Endodermal cell (in vitro differentiated cells): ENCODE measurements at regions not wholly inside any gene's neighbourhood (a gene's known extent, or its start where the extent isn't known, plus 50 kb on each side); places are given as distances from the start of the nearest gene placed in this dataset.
"Not testable (repeated sequence)": the region's sequence is repeated elsewhere in the genome, so short reads cannot be mapped to it uniquely, and the experiment has no call there.

Source experiments
- DNase-seq: peaks from one replicate; pipeline ENCODE4 v3.0.0-alpha.2; 2017
- H3K27ac ChIP-seq: 2 replicates; pipeline ENCODE4 v1.5.1; 2013; ENCODE audit warnings: mild to moderate bottlenecking, low read depth, low read length, moderate library complexity
- H3K27me3 ChIP-seq: 2 replicates; pipeline ENCODE4 v1.6.1; 2013; ENCODE audit warnings: mild to moderate bottlenecking, low read length, moderate library complexity; ENCODE audit not compliant: insufficient read depth, control insufficient read depth, poor library complexity, severe bottlenecking
- H3K36me3 ChIP-seq: 2 replicates; pipeline ENCODE4 v1.7.0; 2013; ENCODE audit warnings: mild to moderate bottlenecking, low read length, moderate library complexity; ENCODE audit not compliant: control insufficient read depth, insufficient read depth
- H3K4me1 ChIP-seq: one replicate; pipeline ENCODE4 v1.7.0; 2013; ENCODE audit warnings: low read length; ENCODE audit not compliant: control insufficient read depth, insufficient read depth
- H3K4me3 ChIP-seq: 2 replicates; pipeline ENCODE4 v1.5.1; 2013; ENCODE audit warnings: mild to moderate bottlenecking, low read length, moderate library complexity
- H3K9ac ChIP-seq: 2 replicates; pipeline ENCODE4 v1.6.1; 2013; ENCODE audit warnings: mild to moderate bottlenecking, low read length, moderate library complexity; ENCODE audit not compliant: poor library complexity, severe bottlenecking; ENCODE audit errors: extremely low read depth
- H3K9me3 ChIP-seq: 2 replicates; pipeline ENCODE4 v1.6.1; 2013; ENCODE audit warnings: mild to moderate bottlenecking, low read length, moderate library complexity; ENCODE audit not compliant: control insufficient read depth
- H3K27ac Mint-ChIP-seq: 2 replicates; pipeline ENCODE4 v1.8.0; 2020; ENCODE audit warnings: mixed read lengths
- H3K27me3 Mint-ChIP-seq: 2 replicates; pipeline ENCODE4 v1.8.0; 2021; ENCODE audit warnings: mild to moderate bottlenecking, mixed read lengths; ENCODE audit not compliant: insufficient read depth
- H3K36me3 Mint-ChIP-seq: 2 replicates; pipeline ENCODE4 v1.8.0; 2020; ENCODE audit warnings: low read depth, mixed read lengths
- H3K4me1 Mint-ChIP-seq: 2 replicates; pipeline ENCODE4 v1.8.0; 2020; ENCODE audit warnings: mixed read lengths
- H3K4me3 Mint-ChIP-seq: 2 replicates; pipeline ENCODE4 v1.8.0; 2020; ENCODE audit warnings: mild to moderate bottlenecking, moderate library complexity, mixed read lengths
- H3K9me3 Mint-ChIP-seq: 2 replicates; pipeline ENCODE4 v1.8.0; 2020; ENCODE audit warnings: mild to moderate bottlenecking, mixed read lengths
- CTCF ChIP-seq: fragments of 200-600 bp; sonication (generic); conservative IDR thresholded peaks from 2 replicates; pipeline ENCODE4 v1.5.0; 2021; ENCODE audit warnings: antibody characterized with exemption, mild to moderate bottlenecking
- WGBS, 2 experiments: methylation state at CpG; one replicate each; pipeline versions ENCODE4 v1.1.5 to v1.1.7; 2013; ENCODE audit warnings: missing lambda C conversion rate in 2 of 2, mixed read lengths in 1 of 2; ENCODE audit not compliant: insufficient coverage in 1 of 2, insufficient read length in 1 of 2; 5-methylcytosine and 5-hydroxymethylcytosine counted together

GRCh38 chr5:67547682-67548081, 351.1 kb upstream of the CD180 start:
- 91 to 100% methylated on average over 1 of the region's 1 CpG for WGBS, 2 experiments
- H3K27me3 Mint-ChIP-seq, result no peaks in the 10 kb centered on the region
- H3K4me1 Mint-ChIP-seq, result no peaks in the 10 kb centered on the region
- H3K36me3 Mint-ChIP-seq, result no peaks in the 10 kb centered on the region
- Histone ChIP-seq H3K9me3 (no peaks in the 10 kb centered on the region), H3K9ac (no peak overlapping the region), H3K27ac (no peak overlapping the region), H3K36me3 (no peaks in the 10 kb centered on the region), H3K27me3 (no peaks in the 10 kb centered on the region), H3K4me1 (no peaks in the 10 kb centered on the region), H3K4me3 (no peak overlapping the region)
- no peaks in the 10 kb centered on the region for H3K9me3 Mint-ChIP-seq
- H3K27ac Mint-ChIP-seq, result no peak overlapping the region
- TF ChIP-seq CTCF, result no peak
- DNase-seq, result no peak
- H3K4me3 Mint-ChIP-seq, result no peak overlapping the region

- H3K27me3 ChIP-seq, H3K4me3 Mint-ChIP-seq, H3K27ac Mint-ChIP-seq, H3K9ac ChIP-seq, H3K27ac ChIP-seq, H3K4me3 ChIP-seq, H3K4me1 ChIP-seq, H3K9me3 ChIP-seq, H3K36me3 Mint-ChIP-seq, H3K27me3 Mint-ChIP-seq, DNase-seq, H3K9me3 Mint-ChIP-seq, H3K4me1 Mint-ChIP-seq, H3K36me3 ChIP-seq: not testable (repeated sequence)
These were observed 348.3 kb upstream of the CD180 start for GRCh38 chr5:67544942-67545341.

GRCh38 chr5:67543720-67544270, 347.2 kb upstream of the CD180 start:
- H3K27me3 Mint-ChIP-seq, result no peaks in the 10 kb centered on the region
- no peak for DNase-seq
- Histone ChIP-seq H3K4me1 (no peaks in the 10 kb centered on the region), H3K4me3 (no peak overlapping the region), H3K9ac (no peak overlapping the region), H3K27ac (no peak overlapping the region), H3K9me3 (no peaks in the 10 kb centered on the region), H3K36me3 (no peaks in the 10 kb centered on the region), H3K27me3 (no peaks in the 10 kb centered on the region)
- H3K36me3 Mint-ChIP-seq, result no peaks in the 10 kb centered on the region
- no peaks in the 10 kb centered on the region for H3K4me1 Mint-ChIP-seq
- WGBS, 2 experiments, result 78 to 91% methylated on average over 4 to 5 of the region's 5 CpGs
- TF ChIP-seq CTCF, result no peak
- no peak overlapping the region for H3K27ac Mint-ChIP-seq
- H3K9me3 Mint-ChIP-seq, result no peaks in the 10 kb centered on the region
- H3K4me3 Mint-ChIP-seq, result no peak overlapping the region

- Mint-ChIP-seq H3K9me3 (no peaks in the 10 kb centered on the region), H3K36me3 (no peaks in the 10 kb centered on the region), H3K27me3 (no peaks in the 10 kb centered on the region), H3K4me1 (no peaks in the 10 kb centered on the region), H3K27ac (no peak overlapping the region), H3K4me3 (no peak overlapping the region)
- Histone ChIP-seq H3K36me3 (no peaks in the 10 kb centered on the region), H3K4me3 (no peak overlapping the region), H3K27ac (no peak overlapping the region), H3K4me1 (no peaks in the 10 kb centered on the region), H3K9me3 (no peaks in the 10 kb centered on the region), H3K27me3 (no peaks in the 10 kb centered on the region), H3K9ac (no peak overlapping the region)
- no peak for TF ChIP-seq CTCF
- DNase-seq, result no peak
- WGBS, 2 experiments, result 60 to 92% methylated on average over 1 to 3 of the region's 3 CpGs
These were observed 345.9 kb upstream of the CD180 start for GRCh38 chr5:67542479-67542878.
